Astrocyte (in vitro differentiated cells and primary cell): ENCODE measurements at regions not wholly inside any gene's neighbourhood (a gene's known extent, or its start where the extent isn't known, plus 50 kb on each side); places are given as distances from the start of the nearest gene placed in this dataset.
A peak's percentile ranks its signal among the peaks of the same experiment; 100 is the strongest.

Experiments used
- CTCF ChIP-seq: IDR thresholded peaks from 2 replicates; pipeline ENCODE4 v1.5.1; 2011; ENCODE audit warnings: low read depth, mild to moderate bottlenecking, inconsistent platforms, low read length, moderate library complexity; ENCODE audit not compliant: insufficient read depth
- EZH2 ChIP-seq: IDR thresholded peaks from 2 replicates; pipeline ENCODE4 v1.6.1; 2012; ENCODE audit warnings: mild to moderate bottlenecking, low read length, inconsistent platforms; ENCODE audit not compliant: insufficient read depth

DNA sequence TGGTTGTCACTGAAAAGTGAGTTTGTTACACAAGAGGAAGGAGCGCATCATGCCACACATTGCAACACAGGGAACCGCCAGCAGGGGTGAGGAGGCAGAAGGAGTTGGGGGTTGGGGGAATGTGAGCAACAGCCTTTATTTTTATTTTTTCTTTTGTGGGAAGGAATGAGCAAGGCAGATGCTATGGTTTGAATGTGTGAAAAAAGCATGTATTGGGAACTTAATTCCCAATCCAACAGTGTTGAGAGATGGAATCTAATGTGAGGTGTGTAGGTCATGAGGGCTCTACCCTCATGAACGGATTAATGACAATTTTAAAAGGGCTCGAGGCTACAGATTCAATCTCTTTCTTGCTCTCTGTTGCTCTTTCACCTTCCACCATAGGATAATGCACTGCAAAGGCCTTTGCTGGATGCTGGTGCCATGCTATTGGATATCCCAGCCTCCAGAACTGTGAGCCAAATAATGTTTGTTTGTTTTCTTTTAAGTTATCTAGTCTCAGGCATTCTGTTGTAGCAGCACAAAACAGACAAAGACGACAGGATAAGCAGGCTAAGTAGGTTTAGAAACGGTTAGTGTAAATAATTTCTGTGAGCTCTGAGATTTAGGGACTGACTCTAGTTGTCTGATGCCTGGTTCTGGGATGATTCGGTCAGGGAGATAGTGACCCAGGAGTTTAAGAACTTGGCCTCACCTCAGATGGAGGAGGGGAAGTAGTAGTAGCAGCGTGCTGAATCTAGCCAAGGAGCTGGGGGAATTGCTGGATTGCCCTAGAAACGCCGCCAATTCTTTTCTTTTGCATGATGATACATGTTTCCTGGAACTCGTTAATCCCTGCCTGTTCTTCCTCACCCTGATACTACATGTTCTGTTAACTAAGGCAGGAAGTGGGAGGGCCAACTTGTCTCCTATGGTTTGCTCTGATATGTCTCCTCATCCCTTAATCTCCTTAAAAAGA is 156.6 kb upstream of the CTSO start:
- TF ChIP-seq EZH2, result no peak
- peak; percentile 18 for TF ChIP-seq CTCF
